ENCODE measurements at regions not wholly inside any gene's neighbourhood (a gene's known extent, or its start where the extent isn't known, plus 50 kb on each side); places are given as distances from the start of the nearest gene placed in this dataset.
"Not testable (repeated sequence)": the region's sequence is repeated elsewhere in the genome, so short reads cannot be mapped to it uniquely, and the experiment has no call there.

GRCh38 chr4:131749224-131749623, 1399.9 kb upstream of the PCDH10 start:
- TF ChIP-seq POLR2AphosphoS5 (IDR thresholded peaks at IDR 0.05; ENCODE audit: insufficient read depth in 1 of 2, low read depth in 1 of 2); POLR2A (IDR thresholded peaks at IDR 0.05): not testable (repeated sequence)

Data from vagina (tissue), 2 donors.